Ovary (tissue), 3 donors: ENCODE measurements at regions not wholly inside any gene's neighbourhood (a gene's known extent, or its start where the extent isn't known, plus 50 kb on each side); places are given as distances from the start of the nearest gene placed in this dataset.

Source experiments
- CTCF ChIP-seq, 3 donors: fragments of 450-650 bp in 2 of 3; fragments of 200-600 bp in 1 of 3; IDR thresholded peaks; one replicate each; pipeline versions ENCODE4 v1.5.1 to v1.8.0; 2016 to 2022; ENCODE audit warnings: antibody characterized with exemption in 3 of 3, mild to moderate bottlenecking in 1 of 3
- POLR2A ChIP-seq: fragments of 450-650 bp; IDR thresholded peaks from one replicate; pipeline ENCODE4 v1.6.1; 2017; ENCODE audit warnings: antibody characterized with exemption, mild to moderate bottlenecking, moderate library complexity
- donor health status: DM: no; HTN: no; CAD: no.

- TF ChIP-seq CTCF (IDR thresholded peaks at IDR 0.05) (no peak), POLR2A (no peak)
These were observed 314.7 kb downstream of the METTL4 start for GRCh38 chr18:2256577-2256976.
